AG04449 (cell line): ENCODE measurements at regions not wholly inside any gene's neighbourhood (a gene's known extent, or its start where the extent isn't known, plus 50 kb on each side); places are given as distances from the start of the nearest gene placed in this dataset.

Experiments used
- CTCF ChIA-PET: fragments of 350-600 bp; formaldehyde crosslinking; extraction: SDS; loops from one replicate; lab custom pipeline; 2021; ENCODE audit warnings: antibody characterized with exemption; lab: Yijun Ruan, JAX
- POLR2A ChIA-PET: fragments of 400-600, 350-600 bp; formaldehyde crosslinking; extraction: SDS; loops from one replicate; lab custom pipeline; 2020; ENCODE audit warnings: antibody characterized with exemption, inconsistent platforms; lab: Yijun Ruan, JAX
- DNase-seq: peaks from one replicate; pipeline ENCODE4 v3.0.0-alpha.2; 2010; ENCODE audit warnings: low read depth, low spot score
- H3K4me3 ChIP-seq: 2 replicates; pipeline ENCODE4 v1.5.1; 2011; ENCODE audit warnings: low read depth, mild to moderate bottlenecking, control low read depth, low read length
- TF ChIP-seq, protein P1 (sequence below): IDR thresholded peaks from one replicate; pipeline ENCODE4 v1.5.1; 2011; ENCODE audit warnings: mild to moderate bottlenecking, moderate library complexity, low read length, control low read depth, inconsistent platforms; ENCODE audit not compliant: insufficient read depth; ENCODE audit errors: missing control alignments

DNA sequence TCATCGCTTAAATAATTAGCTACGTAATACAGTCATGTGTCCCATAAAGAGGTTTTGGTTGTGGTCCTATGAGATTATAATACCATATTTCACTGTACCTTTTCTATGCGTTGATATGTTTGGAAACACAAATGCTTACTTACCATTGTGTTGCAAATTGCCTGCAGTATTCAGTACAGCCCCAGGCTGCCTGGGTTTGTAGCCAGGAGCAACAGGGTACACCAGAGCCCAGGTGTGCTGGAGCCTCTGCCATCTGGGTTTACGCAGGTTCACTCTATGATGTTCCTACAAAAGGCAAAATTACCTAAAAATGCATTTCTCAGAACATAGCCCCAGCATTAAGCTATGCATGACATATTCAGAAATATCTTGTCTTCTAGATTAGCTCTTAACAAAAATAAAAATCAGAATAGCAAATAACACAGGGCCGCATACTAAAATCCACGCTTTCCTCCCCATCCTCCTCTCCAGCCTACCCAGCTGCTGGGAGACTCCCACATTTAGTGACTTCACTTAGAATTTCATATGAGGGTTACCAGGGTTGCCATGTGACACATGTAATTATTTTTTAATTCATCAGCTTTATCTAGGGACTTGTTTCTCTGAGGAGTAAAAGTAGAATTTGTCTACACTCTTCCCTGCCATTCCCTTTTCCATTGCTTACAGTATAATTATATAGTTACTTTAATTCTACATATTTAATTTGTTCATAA lies 559.0 kb upstream of the ADARB2 start:
- no peak overlapping the region for H3K4me3 ChIP-seq
- POLR2A ChIA-PET, result no interaction called here
- no peak for DNase-seq
- TF ChIP-seq, protein P1, sequence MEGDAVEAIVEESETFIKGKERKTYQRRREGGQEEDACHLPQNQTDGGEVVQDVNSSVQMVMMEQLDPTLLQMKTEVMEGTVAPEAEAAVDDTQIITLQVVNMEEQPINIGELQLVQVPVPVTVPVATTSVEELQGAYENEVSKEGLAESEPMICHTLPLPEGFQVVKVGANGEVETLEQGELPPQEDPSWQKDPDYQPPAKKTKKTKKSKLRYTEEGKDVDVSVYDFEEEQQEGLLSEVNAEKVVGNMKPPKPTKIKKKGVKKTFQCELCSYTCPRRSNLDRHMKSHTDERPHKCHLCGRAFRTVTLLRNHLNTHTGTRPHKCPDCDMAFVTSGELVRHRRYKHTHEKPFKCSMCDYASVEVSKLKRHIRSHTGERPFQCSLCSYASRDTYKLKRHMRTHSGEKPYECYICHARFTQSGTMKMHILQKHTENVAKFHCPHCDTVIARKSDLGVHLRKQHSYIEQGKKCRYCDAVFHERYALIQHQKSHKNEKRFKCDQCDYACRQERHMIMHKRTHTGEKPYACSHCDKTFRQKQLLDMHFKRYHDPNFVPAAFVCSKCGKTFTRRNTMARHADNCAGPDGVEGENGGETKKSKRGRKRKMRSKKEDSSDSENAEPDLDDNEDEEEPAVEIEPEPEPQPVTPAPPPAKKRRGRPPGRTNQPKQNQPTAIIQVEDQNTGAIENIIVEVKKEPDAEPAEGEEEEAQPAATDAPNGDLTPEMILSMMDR, result no peak
- CTCF ChIA-PET, result no interaction called here

DNA sequence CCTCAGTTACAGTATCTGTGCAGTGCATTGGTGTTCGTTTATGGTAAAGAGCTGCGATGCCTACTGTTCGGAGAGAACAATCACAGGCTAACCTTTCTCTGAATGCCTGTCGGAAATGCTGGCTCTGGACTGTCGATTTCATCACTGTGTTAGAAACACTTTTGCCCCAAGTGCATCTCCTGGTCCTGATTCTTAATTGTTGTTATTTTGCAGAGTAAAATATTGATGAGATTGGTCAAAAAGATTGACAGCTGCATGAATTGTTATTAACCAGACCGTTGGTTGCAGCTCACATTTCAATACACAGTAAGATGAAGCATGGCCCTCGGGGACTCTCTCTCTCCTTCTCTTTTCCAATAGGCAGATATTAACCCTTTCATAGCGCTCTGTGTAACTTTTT lies 557.4 kb upstream of the ADARB2 start:
- no peak overlapping the region for H3K4me3 ChIP-seq
- TF ChIP-seq, protein P1, result no peak
- ChIA-PET POLR2A (no interaction called here), CTCF (no interaction called here)
- DNase-seq, result no peak

DNA sequence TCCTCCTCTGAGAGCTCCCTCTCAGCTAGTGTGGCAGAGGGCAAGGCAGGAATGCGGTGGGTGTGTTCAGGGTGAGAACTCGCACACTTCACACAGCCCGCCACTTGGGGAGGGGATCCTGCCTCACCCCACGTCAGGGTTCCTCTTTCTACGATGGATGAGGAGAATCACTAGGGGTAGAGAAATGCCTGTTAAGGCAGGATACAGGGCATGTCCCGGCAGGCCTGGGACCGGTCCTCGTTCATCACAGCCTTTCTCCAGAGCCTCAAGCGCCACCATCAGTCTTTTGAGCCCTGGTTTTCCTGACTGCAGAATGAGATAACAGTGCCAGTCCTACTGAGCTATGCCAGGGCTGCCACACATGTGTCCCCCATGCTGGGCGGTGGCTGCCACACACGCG lies 546.7 kb upstream of the ADARB2 start:
- DNase-seq, result no peak
- no peak overlapping the region for H3K4me3 ChIP-seq
- CTCF ChIA-PET, result no interaction called here
- POLR2A ChIA-PET, result no interaction called here
- TF ChIP-seq, protein P1, result no peak

DNA sequence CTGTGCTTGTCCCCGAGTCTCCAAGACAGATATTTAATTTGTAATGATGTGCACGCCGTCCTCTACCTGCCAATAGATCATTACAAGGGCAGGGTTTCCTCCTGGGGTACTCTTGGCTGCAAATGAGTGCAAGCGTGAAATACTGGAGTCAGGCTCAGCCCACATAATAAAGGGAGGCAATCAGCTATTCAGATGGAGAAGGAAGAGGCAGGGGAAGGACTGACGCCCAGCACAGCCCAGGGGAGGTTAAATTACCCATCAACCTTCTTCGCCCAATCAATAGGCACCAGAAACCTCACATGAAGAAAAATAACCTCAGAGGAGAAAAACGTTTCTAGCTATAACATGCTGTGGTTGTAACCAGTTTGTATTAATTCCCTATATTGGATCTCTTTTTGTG lies 544.9 kb upstream of the ADARB2 start:
- no peak for DNase-seq
- TF ChIP-seq, protein P1, result no peak
- ChIA-PET CTCF (no interaction called here), POLR2A (no interaction called here)
- no peak overlapping the region for H3K4me3 ChIP-seq

DNA sequence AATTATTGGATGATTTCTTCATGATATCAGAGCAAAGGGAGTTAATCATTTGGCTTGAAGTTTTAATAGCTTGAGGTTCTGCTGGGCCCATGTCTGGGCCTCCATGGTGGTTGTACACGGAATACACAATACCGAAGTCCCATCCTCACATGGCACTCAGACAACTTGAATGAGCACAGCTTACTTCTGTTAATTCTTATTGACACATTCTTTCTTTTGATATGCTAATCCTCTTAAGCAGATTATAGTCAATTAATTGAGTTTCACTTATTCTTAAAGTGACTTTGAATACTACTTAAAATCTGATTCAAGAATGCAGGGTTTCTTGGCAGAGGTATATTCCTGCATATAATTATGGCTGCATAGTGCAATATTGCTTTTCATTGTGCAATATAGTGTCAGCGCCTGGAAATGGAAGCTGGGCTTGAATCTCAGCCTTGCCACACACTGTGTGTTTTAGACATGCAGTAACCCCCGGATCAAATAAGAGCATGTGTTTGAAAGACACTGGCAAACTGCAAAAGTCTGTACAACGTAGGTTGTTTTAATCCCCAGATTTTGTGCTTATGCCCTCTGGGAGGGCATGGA lies 543.5 kb upstream of the ADARB2 start:
- POLR2A ChIA-PET, result no interaction called here
- DNase-seq, result no peak
- CTCF ChIA-PET, result no interaction called here

DNA sequence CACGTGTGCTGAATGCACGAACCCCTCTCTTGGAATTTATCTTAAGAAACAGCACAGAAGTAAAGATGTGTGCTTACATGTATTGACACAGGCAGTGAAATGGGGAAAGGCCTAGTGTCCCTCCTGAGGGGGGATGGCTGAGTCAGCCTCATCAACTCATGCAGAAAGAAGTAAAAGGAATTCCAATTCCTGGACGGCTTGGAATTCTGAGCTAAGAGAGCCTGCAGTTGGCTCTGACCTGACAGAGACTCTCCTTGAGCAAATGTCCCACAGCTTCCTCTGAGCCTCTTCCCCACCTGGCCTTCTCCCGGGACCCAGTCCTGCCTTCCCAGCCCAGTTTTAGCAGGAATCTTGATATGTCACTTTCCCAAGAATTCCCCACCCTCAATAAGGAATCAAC lies 542.4 kb upstream of the ADARB2 start:
- TF ChIP-seq, protein P1, result no peak
- H3K4me3 ChIP-seq, result no peak overlapping the region
- CTCF ChIA-PET, result no interaction called here
- no peak for DNase-seq
- POLR2A ChIA-PET, result no interaction called here

More for the DNA sequence above, 543.5 kb upstream of the ADARB2 start:
- TF ChIP-seq, protein P1, result no peak
- no peak overlapping the region for H3K4me3 ChIP-seq
